Right lobe of liver (tissue), 6 donors: ENCODE measurements at regions not wholly inside any gene's neighbourhood (a gene's known extent, or its start where the extent isn't known, plus 50 kb on each side); places are given as distances from the start of the nearest gene placed in this dataset.

Experiments used
- ATAC-seq, 4 donors: fragments of 200-7000 bp; cut with Tn5 transposase; one replicate each; pipeline ENCODE4 v1.9.1; 2020; ENCODE audit warnings: mild to moderate bottlenecking in 4 of 4, moderate library complexity in 4 of 4
- DNase-seq, 3 donors: peaks; one replicate each; pipeline ENCODE4 v3.0.0-alpha.2; 2020
- H3K27ac ChIP-seq, 3 donors: fragments of 200-600 bp; one replicate each; pipeline ENCODE4 v1.8.0; 2022
- H3K27me3 ChIP-seq, 2 donors: fragments of 200-600 bp; one replicate each; pipeline ENCODE4 v1.8.0; 2022
- H3K36me3 ChIP-seq, 4 donors: fragments of 200-600 bp; sonication (generic) in 1 of 4; one replicate each; pipeline versions ENCODE4 v1.5.1 to v1.8.0; 2017 to 2022; ENCODE audit warnings: control low read depth in 1 of 4
- H3K4me1 ChIP-seq, 4 donors: fragments of 200-600 bp; sonication (generic) in 1 of 4; one replicate each; pipeline versions ENCODE4 v1.5.1 to v1.8.0; 2017 to 2022; ENCODE audit warnings: control low read depth in 1 of 4
- H3K4me3 ChIP-seq, 3 donors: fragments of 200-600 bp; one replicate each; pipeline ENCODE4 v1.8.0; 2022
- H3K9me3 ChIP-seq, 4 donors: fragments of 200-600 bp; sonication (generic) in 1 of 4; one replicate each; pipeline versions ENCODE4 v1.5.1 to v1.8.0; 2017 to 2022; ENCODE audit warnings: control low read depth in 1 of 4
- CTCF ChIP-seq, 4 donors: fragments of 200-600 bp in 3 of 4; fragments of 450-650 bp in 1 of 4; IDR thresholded peaks; one replicate each; pipeline versions ENCODE4 v1.5.1 to v1.8.0; 2016 to 2022; ENCODE audit warnings: antibody characterized with exemption in 4 of 4, mild to moderate bottlenecking in 2 of 4
- POLR2A ChIP-seq: fragments of 450-650 bp; IDR thresholded peaks from one replicate; pipeline ENCODE4 v1.6.1; 2017; ENCODE audit warnings: antibody characterized with exemption, mild to moderate bottlenecking
- WGBS: methylation state at CpG from one replicate; pipeline ENCODE4 v1.1.6; 2018; ENCODE audit warnings: low coverage, low lambda C conversion rate; ENCODE audit not compliant: insufficient coverage; ENCODE audit errors: missing lambda C conversion rate; 5-methylcytosine and 5-hydroxymethylcytosine counted together
- intact Hi-C, 2 donors: fragments of 100-400 bp; cut with DNase I; formaldehyde crosslinking; loops; one replicate each; pipeline versions ENCODE4 v1.11.2 to v1.14.1; 2022
- donor health status: DM: no; HTN: yes; CAD: no.
- donor health status: DM: no; HTN: no; CAD: no.
- donor health status: DM: no; HTN: no; CAD: no.
- donor health status: DM: no; HTN: yes; CAD: no.
- donor health status: DM: no; HTN: yes; CAD: no.

- Histone ChIP-seq H3K27me3 (no peaks in the 10 kb centered on the region), H3K9me3 (no peaks in the 10 kb centered on the region), H3K36me3 (no peaks in the 10 kb centered on the region), H3K4me3 (no peak overlapping the region), H3K4me1 (no peaks in the 10 kb centered on the region), H3K27ac (no peak overlapping the region)
- intact Hi-C loops: no loop called here
- ATAC-seq: no peak
- WGBS: 75% methylated on average over 4 of the region's 4 CpGs
- no peak for DNase-seq
- TF ChIP-seq CTCF (IDR thresholded peaks at IDR 0.05): no peak
- TF ChIP-seq POLR2A: no peak
Observed at GRCh38 chr2:145124085-145124484, 604.2 kb upstream of the ZEB2 start.

DNA sequence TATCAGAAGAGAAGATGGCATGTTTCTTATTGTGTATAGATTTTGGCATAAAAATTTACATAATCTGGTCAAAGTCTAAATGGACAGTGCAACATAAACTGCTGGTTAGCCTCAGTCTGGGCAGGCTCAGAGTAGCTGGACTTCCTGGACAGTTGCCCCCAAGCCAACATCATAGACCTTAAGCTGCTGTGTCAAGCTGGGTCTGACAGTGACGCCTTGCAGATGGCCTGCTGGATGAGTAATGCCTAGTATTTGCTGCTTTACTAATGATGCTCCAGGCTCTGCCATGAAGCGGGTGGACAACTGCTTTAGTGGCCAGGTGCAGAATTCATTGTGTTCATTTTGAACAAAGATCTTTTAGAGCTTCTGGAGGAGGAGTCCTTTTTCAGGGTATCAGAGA is 603.7 kb upstream of the ZEB2 start:
- intact Hi-C loops: no loop called here
- TF ChIP-seq CTCF (IDR thresholded peaks at IDR 0.05) (no peak), POLR2A (no peak)
- no peak overlapping the region for H3K27ac ChIP-seq
- no peaks in the 10 kb centered on the region for H3K27me3 ChIP-seq
- DNase-seq (peak in 1 of 3 donors; percentile 44), ATAC-seq (peak in 2 of 4 donors; percentile 27 to 48)
- H3K4me1 ChIP-seq: no peaks in the 10 kb centered on the region
- 100% methylated on average over 1 of the region's 2 CpGs for WGBS
- no peaks in the 10 kb centered on the region for H3K9me3 ChIP-seq
- no peaks in the 10 kb centered on the region for H3K36me3 ChIP-seq
- H3K4me3 ChIP-seq: no peak overlapping the region

- no peak overlapping the region for H3K4me3 ChIP-seq
- H3K36me3 ChIP-seq: no peaks in the 10 kb centered on the region
- TF ChIP-seq POLR2A (no peak), CTCF (IDR thresholded peaks at IDR 0.05) (no peak)
- WGBS: 86% methylated on average over 1 of the region's 1 CpG
- DNase-seq: no peak
- no peak for ATAC-seq
- intact Hi-C loops: no loop called here
- H3K4me1 ChIP-seq: no peaks in the 10 kb centered on the region
- H3K9me3 ChIP-seq: no peaks in the 10 kb centered on the region
- H3K27me3 ChIP-seq: no peaks in the 10 kb centered on the region
- no peak overlapping the region for H3K27ac ChIP-seq
Observed at GRCh38 chr2:145119225-145119624, 599.3 kb upstream of the ZEB2 start.

DNA sequence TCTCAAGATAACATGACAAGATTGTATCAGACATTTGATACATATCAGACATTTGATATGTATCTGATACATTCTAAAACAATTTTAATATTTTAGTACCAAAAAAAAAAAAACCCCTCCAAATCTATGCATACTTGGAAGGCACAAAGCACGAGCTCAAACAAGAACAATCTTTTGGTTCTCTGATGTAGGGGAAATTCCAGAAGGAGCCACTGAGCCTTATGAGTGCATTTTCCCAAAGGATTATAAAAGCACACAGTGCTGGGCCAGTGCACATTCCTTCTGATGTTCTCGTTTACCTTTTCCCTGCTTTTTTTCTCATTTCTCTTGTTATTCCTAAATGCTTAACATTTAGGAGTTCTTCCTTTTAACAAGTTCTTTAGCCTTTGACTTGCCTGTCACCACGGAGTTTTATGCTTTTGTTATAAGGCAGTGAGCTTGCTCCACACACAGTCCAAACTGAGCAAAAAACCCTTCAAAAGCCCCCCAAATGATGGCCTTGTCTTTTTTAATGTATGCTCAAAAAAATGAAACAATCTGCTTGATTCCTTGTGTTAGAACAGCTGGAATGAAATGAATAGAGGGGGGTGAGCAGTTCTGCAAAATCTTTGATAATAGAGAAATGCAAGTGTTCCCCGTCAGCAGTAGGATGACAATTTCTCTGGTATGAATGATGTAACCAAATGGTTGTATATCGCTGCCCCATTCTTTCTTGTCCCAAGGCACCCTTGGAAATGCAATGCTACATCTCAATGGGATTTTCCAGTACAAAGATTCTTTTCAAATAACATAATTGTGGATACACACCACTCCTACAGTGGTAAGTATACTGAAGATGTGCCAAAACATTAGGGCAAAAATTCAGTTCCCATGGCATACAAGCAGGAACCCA is 597.2 kb upstream of the ZEB2 start:
- intact Hi-C loops: no loop called here
- H3K27ac ChIP-seq: no peak overlapping the region
- TF ChIP-seq CTCF (IDR thresholded peaks at IDR 0.05) (no peak), POLR2A (no peak)
- H3K27me3 ChIP-seq: no peaks in the 10 kb centered on the region
- DNase-seq (no peak), ATAC-seq (no peak)
- WGBS: 62% methylated on average over 5 of the region's 5 CpGs
- H3K36me3 ChIP-seq: no peaks in the 10 kb centered on the region
- H3K4me1 ChIP-seq: no peaks in the 10 kb centered on the region
- H3K4me3 ChIP-seq: no peak overlapping the region
- no peaks in the 10 kb centered on the region for H3K9me3 ChIP-seq
